ENCODE measurements at regions not wholly inside any gene's neighbourhood (a gene's known extent, or its start where the extent isn't known, plus 50 kb on each side); places are given as distances from the start of the nearest gene placed in this dataset.

DNA sequence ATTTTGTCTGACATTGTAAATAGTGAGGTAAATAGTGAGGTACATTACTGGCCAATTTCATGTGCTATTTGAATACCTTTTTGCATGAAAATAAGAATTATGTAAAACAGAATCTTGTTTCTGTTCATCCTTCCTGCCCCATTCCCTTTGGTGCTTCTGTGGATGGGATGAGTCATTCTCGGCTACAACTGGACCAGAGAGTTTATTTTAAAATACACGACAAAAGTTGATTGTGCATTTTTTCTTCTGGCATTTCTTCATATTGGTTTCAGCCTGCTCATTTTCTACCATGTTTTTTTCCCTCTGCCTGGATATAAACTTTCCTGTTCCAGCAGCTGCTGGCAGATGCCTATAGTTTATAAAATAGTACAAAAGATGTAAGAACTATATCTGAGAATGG lies 107.5 kb downstream of the CYSLTR2 start:
- in situ Hi-C loops (cut with MboI; ENCODE audit: low sequenced_read_pairs) = loop anchor here (10.0 kb wide), 1 partner anchor 166 kb away; no protein-coding TSS in a partner anchor

DNA sequence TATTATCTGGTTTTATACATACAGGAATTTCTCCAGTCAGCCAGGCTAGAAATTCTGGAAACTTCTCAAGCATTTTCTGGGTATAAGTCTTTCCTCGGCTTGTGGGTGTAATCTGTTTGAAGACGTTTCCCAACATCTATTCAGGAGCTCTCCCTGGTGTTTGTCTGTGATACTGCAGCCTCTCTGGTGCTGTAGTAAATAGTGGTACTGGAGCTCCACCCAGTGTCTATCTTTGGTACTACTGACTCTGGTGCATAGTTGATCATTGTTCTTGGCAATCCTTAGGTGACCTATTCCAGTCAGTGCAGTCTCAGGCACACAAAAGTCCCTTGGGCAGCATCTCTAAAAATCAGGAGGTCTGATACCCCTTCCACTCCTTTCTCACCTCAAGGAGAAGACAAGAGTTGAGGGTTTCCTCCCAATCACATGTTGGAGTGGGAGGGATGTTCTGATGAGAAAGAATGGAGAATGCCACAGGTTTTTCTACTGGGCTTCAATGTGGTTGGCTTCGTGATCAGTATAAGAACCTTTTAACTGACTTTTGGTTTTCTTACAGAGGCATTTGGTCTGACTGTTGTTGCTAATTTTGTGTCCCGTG lies 115.5 kb downstream of the CYSLTR2 start:
- in situ Hi-C loops (cut with MboI; ENCODE audit: low sequenced_read_pairs) = loop anchor here (10.0 kb wide), 1 partner anchor 174 kb away; no protein-coding TSS in a partner anchor

DNA sequence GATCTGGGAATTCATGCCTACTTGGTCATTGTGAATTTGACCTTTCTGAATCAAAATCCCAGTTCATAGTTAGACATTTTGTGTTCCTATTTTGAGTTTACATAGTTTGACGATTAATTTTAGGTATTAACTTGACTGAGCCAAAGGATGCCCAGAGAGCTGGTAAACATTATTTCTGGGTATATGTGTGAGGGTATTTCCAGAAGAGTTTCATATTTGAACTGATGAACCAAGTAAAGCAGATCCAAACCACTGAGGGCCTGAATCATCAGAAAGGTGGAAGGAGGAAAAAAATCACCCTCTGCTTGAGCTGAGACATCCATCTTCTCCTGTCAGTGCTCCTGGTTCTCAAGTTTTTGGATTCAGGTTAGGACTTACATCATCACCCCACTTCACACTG lies 116.6 kb downstream of the CYSLTR2 start:
- in situ Hi-C loops (cut with MboI; ENCODE audit: low sequenced_read_pairs) = no loop called here

DNA sequence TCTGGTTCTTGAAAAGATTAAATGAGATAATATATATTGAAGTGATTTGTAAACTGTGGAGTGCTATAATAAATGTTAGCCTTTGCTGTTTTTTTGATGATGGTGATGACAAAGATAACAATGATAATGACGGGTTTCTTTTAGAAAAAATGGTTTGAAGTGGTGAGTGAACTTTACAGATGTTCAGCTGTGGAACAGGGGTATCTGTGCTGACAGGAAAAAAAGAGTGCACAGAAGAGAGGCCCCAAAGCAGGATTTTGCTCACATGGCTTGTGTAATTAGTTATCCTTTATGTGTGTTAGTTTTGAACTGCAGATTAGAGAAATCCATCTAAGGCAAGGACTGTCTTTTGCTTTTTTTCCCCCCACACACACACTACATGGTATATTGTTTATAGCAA lies 119.2 kb downstream of the CYSLTR2 start:
- in situ Hi-C loops (cut with MboI; ENCODE audit: low sequenced_read_pairs) = no loop called here

DNA sequence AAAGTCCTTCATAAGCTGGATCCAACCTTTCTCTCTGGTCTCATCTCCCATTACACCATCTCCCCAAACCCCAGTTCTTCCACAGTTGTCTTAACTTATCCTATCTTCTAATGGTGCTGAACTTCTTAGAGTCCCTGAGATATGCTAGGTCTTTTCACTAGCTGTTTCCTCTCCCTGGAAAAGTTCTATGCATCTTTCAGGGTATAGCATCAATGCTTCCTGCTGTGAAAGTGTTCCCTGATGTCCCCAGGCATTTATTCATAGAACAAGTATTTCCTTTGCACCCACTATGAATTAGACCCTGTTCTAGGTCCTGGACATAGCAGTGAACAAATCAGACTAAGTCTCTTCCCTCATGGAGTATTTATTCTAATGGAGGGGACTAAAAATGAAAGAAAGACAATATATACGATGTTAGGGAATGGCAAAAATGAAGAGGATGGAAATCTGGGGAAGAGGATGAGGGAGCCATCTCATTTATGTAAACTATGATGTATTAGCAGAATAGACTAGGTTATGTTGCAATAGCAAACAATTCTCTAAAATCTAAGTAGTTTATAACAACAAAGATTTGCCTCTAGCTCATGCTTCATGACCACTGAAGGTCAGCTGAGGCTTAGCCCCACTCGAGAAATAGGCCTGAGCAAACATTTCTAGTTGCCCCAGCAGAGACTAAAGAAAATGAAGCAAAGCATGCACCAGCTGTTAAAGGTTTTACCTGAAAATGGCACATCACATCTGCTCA lies 120.0 kb downstream of the CYSLTR2 start:
- in situ Hi-C loops (cut with MboI; ENCODE audit: low sequenced_read_pairs) = no loop called here

DNA sequence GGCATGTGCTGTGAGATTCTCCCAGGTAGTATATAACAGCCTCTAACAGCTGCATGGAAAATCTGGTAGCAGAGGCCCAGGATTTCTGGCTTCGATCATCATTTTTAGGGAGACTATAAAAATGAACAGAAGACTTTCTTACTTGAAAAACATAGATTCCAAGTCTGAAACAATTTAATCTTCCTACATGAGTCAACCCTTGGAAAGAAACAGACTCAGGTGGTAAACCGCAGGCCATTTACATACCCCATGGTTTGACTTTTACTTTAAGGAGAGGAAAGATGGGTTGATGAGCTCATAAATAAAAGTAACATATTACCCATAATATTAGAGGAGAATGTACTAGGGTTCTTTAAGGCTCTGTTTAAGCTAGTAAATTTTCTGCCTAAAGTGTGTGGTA lies 121.6 kb downstream of the CYSLTR2 start:
- in situ Hi-C loops (cut with MboI; ENCODE audit: low sequenced_read_pairs) = no loop called here

DNA sequence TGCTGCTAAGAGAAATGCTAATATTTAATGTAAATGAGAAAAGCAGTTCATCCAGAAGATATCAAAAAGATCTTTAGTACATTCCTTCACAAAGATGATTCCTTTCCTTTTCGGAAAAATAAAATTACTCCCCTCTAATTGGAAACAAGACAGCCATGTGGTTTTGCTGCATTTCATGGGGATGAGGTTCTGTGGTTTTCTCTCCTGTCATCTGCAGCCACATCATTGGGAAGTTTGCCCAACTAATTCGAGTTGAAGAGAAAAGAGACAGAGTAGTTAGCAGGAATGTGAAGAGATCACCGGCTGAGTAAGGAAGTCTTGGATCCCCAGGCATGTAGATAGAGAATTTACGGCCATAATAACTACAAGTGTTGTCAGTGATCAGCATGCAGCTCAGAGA lies 122.1 kb downstream of the CYSLTR2 start:
- in situ Hi-C loops (cut with MboI; ENCODE audit: low sequenced_read_pairs) = no loop called here

DNA sequence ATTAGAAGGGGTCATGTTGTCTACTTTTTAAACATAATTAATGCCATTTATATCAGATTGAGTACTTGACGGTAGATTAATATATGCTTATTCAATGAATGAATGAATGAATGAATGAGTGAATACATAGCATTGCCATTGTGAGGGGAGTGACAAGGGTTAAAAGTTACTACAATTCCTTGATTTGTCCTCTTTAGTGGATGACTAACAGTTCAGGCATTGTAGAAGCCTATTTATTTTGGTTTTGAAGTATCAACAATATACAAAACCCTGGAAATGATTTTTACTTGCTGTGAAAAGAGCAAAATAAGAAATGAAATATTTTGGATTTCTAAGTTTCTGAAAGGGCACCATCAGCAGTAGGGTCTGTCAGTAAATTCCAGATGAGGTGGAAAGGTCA lies 122.7 kb downstream of the CYSLTR2 start:
- in situ Hi-C loops (cut with MboI; ENCODE audit: low sequenced_read_pairs) = no loop called here

DNA sequence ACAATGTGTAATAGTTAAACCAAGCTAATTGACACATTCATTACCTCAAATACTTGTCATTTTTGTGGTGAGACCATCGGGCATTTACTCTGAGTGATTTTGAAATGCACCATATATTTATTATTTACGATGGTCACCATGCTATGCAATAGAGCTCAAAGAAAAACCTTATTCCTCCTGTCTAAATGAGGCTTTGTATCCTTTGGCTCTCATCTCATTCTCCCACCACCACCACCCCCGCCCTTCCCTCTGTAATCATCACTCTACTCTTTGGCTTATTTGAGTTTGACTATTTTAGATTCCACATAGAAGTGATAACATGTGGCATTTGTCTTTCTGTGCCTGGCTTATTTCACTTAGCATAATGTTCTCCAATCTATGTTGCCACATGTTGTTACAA lies 124.9 kb downstream of the CYSLTR2 start:
- in situ Hi-C loops (cut with MboI; ENCODE audit: low sequenced_read_pairs) = no loop called here

DNA sequence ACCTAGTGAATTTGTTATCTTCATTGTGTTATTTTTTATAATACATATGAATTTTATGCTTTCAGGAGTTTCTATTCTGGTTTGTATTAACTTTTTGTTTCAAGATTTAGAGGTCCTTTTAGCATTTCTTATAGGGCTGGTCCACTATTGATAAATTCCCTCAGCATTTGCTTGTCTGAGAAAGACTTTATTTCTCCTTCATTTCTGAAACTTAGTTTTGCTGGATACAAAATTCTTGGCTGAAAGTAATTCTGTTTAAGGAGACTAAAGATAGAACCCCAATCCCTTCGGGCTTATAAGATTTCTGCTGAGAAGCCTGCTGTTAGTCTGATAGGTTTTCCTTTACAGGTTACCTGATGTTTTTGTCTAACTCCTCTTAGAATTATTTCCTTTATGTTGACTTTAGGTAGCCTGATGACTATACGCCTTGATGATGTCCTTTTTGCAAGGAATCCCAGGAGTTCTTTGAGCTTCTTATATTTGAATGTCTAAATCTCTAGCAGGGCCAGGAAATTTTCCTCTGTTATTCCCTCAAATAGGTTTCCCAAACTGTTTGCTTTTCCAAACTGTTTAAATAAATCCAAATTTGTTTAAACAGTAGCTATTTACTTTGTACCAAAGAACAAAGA lies 127.1 kb downstream of the CYSLTR2 start:
- in situ Hi-C loops (cut with MboI; ENCODE audit: low sequenced_read_pairs) = no loop called here

DNA sequence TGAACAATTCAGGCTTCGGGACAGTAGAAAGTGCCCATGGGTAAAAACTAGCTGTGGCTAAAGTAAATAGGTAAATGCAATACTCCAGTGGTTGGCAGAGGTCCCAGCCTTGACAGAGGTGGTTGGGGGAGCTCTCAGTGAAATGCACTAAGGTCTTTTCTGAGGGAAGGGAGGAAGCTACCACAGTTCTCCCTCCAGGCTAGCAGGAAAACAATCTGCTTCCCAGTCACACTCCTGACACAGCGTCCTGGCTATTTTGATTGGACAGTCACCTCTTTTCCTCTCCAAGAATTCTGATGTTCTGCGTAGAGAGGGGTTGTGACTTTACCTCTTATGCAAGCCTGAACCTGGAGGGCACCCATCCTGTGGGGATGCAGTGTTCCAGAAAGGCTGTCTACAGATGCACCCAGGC lies 128.7 kb downstream of the CYSLTR2 start:
- in situ Hi-C loops (cut with MboI; ENCODE audit: low sequenced_read_pairs) = no loop called here

DNA sequence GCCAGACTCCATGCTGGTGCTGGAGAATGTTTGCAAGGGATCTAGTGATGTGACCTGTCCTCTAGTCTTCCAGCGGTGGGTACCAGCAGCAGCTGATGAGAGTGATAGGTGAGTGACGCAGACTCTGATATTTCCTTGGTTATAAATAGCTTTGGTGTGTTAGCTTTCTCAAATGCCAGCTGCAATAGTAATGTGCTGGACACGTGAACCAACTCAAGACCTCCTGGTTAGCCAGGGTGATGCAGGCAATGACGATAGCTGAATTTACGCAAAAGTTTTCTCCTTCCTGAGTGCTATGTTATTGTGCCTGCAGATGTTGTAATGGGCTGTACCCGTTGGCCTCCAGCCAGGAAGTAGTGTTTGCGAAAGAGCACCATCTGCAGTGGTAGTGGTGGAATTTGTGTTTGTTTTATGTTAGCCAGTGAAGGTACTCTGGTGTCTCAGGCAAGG lies 129.5 kb downstream of the CYSLTR2 start:
- in situ Hi-C loops (cut with MboI; ENCODE audit: low sequenced_read_pairs) = no loop called here

DNA sequence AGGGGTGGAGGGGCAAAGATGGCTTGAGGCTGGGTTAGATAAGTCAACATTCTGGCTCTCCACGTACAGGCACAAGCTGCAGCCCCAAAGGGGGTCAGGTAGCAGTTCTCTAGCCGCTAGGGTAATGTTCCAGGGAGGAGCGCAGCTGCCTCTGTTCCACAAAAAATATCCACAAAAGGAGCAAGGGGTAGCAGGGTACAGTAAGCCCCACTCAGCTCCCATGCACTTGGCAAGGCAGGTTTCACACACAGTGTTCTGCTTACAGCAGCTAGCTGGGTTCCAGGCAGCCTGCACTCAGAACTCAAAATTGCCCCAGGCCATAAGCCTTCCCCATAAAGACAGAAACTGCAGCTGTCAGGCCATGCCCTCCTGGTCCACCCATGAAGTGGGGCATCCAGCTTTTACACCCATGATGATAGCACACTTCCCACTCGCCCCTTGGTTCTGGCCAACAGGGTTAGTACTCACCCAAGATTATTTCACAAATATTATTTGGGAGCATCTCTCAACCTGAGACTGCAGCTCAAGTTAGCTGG lies 130.0 kb downstream of the CYSLTR2 start:
- in situ Hi-C loops (cut with MboI; ENCODE audit: low sequenced_read_pairs) = no loop called here

DNA sequence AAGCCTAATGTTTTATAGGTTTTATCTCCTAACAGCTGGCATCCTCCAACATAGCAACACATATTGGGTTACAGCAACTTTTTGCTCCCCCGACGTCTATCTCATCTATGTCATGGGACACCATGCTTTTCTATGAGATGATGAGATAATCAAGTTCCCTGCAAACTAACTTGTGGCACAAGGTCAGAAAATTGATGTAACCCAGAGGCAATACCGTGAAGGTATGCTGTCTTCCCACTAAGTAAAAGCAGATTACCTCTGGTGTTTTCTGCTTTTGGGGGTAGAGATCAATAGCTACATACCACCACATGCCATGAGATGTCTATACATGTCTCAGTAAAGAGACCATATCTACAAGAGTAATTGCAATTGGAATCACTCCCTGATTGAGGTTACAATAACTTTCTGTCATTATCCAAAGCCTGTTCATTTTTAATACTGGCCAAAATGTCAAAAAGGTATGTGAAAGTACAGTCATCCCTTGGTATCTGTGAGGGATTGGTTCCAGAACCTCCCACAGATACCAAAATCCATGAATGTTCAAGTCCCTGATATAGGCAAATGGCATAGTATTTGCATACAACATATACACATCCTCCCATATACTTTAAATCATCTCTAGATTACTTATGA lies 131.3 kb downstream of the CYSLTR2 start:
- in situ Hi-C loops (cut with MboI; ENCODE audit: low sequenced_read_pairs) = no loop called here

DNA sequence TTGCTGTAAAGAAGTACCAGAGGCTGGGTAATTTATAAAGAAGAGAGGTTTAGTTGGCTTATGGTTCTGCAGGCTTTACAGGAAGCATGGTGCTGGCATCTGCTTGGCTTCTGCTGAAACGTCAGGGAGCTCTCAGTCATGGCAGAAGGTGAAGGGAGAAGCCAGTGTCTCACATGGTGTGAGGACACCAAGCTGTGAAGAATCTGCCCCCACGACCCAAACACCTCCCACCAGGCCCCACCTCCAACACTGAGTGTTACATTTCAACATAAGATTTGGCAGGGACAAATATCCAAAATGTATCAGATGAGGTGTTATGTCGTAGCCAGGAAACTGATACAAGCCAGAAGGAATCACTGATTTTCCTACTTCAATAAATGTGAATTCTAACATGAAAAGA lies 136.5 kb downstream of the CYSLTR2 start:
- in situ Hi-C loops (cut with MboI; ENCODE audit: low sequenced_read_pairs) = no loop called here

DNA sequence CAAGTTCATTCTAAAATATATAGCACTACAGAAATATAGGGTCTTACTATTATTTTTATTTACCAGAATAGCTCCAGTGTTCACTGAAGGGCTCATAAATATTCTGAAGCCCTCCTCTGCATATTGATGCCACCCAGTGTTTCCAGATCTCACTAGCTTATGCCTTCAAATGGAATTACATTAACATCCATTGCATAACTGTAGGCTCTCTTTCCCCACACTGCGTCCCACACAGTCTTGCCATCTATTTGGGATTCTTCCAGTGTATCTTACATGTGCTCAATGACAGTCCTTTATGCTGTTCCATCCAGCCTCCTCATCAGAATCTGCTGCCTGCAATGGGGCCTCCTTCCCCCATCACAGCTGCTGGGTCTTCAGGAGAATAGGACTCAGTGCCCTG lies 137.2 kb downstream of the CYSLTR2 start:
- in situ Hi-C loops (cut with MboI; ENCODE audit: low sequenced_read_pairs) = no loop called here

DNA sequence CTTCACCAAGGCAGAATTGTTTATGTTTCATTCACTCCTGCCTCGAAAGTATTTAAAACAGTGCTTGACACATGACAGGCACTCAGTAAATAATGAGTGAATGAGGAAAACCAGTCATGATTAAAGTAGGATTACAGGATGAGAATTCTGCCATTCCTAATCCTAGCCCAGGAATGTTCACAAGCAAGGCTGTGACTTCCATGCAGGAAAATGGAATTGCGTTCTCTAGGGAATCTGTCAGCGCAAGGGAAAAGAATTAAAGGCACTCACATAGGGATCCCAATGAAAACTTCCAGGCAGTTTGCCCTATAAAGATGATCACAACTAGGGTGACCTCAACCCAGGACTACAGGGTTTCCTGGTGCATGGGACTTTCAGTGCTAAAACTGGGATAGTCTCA lies 143.4 kb downstream of the CYSLTR2 start:
- in situ Hi-C loops (cut with MboI; ENCODE audit: low sequenced_read_pairs) = no loop called here

DNA sequence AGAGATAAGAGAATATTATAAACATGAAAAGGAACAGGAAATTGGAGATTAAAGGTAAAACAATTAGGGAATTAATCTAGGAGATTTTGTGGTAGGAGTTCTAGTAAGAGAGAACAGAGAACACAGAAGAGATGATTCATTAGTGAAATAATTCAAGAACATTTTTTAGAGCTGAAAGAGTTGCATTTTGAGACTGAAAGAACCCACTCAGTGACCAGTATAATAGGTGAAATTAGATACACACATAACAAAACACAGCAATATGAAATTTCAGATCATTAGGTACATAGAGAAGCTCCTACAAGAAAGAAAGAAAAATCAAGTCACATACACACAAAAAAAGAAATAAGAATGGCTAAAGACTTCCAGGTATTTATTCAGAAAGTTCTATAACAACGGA lies 144.0 kb downstream of the CYSLTR2 start:
- in situ Hi-C loops (cut with MboI; ENCODE audit: low sequenced_read_pairs) = no loop called here

DNA sequence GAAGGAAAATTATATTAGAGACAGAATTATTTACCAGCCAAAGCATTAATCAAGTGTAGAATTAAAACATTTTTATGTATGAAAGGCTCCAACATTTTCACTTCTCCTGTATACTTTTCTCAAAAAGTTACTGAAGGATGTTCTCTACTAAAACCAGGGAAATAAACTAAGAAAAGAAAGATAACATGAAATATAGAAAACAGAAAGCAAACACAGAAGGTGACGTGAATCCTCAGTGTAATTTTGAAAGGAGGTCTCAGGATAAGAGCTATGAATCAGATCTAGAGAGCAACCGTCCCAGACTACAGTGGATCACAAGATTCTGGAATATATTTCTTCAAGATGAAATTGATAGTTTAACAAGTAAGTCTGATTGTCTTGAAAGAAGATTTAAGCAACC lies 144.5 kb downstream of the CYSLTR2 start:
- in situ Hi-C loops (cut with MboI; ENCODE audit: low sequenced_read_pairs) = no loop called here

DNA sequence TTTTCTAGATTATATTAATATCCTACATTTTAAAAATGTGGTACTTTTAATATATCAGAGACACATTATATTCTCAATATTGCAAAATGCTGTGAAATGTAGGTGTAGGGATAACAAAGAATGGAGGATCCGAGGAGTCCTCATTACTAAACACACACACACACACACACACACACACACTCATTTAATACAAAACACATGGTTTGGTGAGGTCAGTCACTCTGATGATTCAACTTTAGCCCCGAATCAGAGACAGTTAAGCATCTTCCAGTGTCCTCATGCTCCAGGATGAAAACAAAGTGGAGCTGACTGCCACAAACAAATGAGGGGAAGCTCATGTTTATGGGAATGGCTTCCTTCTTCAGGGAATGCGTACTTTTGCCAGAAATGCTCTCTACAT lies 147.5 kb downstream of the CYSLTR2 start:
- in situ Hi-C loops (cut with MboI; ENCODE audit: low sequenced_read_pairs) = no loop called here

DNA sequence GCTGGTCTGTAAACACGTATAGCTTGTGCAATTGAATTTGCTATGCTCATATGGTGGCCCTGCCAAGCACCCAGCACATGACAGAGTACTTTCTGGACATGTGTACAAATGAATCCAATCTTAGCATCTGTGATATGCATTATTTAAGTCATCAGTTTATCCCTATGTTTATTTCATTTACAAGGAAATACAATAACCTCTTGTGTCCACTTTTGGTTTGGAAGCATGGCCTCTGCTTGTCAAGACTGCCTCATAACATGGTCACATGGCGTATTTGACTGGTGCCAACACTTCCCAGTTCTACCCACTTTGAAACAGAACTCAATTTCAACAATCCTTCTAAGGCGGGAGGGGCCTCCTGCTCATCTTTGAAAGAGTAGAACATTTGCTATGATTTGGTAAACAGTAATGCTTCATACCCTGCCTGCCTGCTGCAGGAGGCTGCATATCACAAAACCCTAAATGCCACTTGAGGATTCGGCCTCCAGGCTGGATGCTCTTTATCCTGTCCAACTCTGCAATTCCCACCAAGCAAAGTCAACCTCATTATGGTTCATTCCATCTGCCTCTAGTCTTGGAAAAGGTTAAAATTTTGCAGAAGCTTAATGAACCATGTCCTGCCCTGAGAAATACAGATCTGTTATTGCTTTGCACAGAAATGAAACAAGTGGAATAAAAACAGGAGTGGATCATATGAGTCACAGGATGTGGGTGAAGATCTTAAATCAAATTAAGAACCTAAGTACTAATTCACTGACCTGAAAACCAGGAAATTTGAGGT lies 151.3 kb downstream of the CYSLTR2 start:
- in situ Hi-C loops (cut with MboI; ENCODE audit: low sequenced_read_pairs) = no loop called here

Measured in HL-60/S4 (cell line).